Neural crest cell (in vitro differentiated cells): ENCODE measurements at regions not wholly inside any gene's neighbourhood (a gene's known extent, or its start where the extent isn't known, plus 50 kb on each side); places are given as distances from the start of the nearest gene placed in this dataset.
A peak's percentile ranks its signal among the peaks of the same experiment; 100 is the strongest.

Experiments
- DNase-seq: peaks from one replicate; pipeline ENCODE4 v3.0.0; 2021; ENCODE audit warnings: low read depth, mixed read lengths, low spot score
- H3K27ac Mint-ChIP-seq: one replicate; pipeline ENCODE4 v1.8.0; 2021; ENCODE audit warnings: mild to moderate bottlenecking, mixed read lengths; ENCODE audit not compliant: unreplicated experiment
- H3K27me3 Mint-ChIP-seq: 2 replicates; pipeline ENCODE4 v1.8.0; 2021; ENCODE audit warnings: low read depth, mild to moderate bottlenecking, mixed read lengths
- H3K36me3 Mint-ChIP-seq: 2 replicates; pipeline ENCODE4 v1.8.0; 2021; ENCODE audit warnings: low read depth, mild to moderate bottlenecking, mixed read lengths
- H3K4me1 Mint-ChIP-seq: 2 replicates; pipeline ENCODE4 v1.8.0; 2021; ENCODE audit warnings: mixed read lengths
- H3K4me3 Mint-ChIP-seq: one replicate; pipeline ENCODE4 v1.8.0; 2021; ENCODE audit warnings: mild to moderate bottlenecking, mixed read lengths
- H3K9me3 Mint-ChIP-seq: 2 replicates; pipeline ENCODE4 v1.8.0; 2021; ENCODE audit warnings: mixed read lengths
- TF ChIP-seq, protein P1 (sequence below): fragments of 200-600 bp; sonication (generic); conservative IDR thresholded peaks from 2 replicates; pipeline ENCODE4 v1.5.0; 2021; ENCODE audit warnings: antibody characterized with exemption, mild to moderate bottlenecking

DNA sequence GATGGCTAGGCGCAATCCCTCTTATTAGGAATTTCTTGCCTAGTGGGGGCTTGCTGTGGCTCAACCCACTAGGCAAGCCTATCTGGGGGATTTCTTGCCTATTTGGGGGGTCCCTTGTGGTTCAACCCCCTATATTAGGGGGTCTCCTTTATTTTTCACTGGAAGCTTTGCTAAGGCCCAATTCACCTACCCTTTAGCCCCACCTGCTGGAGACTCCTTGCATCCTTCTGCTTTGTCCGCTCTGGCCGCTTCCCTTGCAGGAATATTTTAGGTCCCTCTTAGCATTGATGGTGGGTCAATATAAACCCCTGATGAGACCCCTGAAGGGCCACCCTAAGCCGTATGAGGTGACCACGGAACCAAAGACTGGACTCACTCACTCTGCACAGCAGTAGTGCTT is 1552.1 kb downstream of the AACS start:
- no peaks in the 10 kb centered on the region for H3K36me3 Mint-ChIP-seq
- no peaks in the 10 kb centered on the region for H3K27me3 Mint-ChIP-seq
- no peak overlapping the region for H3K27ac Mint-ChIP-seq
- peak; percentile 23 for DNase-seq
- TF ChIP-seq, protein P1, sequence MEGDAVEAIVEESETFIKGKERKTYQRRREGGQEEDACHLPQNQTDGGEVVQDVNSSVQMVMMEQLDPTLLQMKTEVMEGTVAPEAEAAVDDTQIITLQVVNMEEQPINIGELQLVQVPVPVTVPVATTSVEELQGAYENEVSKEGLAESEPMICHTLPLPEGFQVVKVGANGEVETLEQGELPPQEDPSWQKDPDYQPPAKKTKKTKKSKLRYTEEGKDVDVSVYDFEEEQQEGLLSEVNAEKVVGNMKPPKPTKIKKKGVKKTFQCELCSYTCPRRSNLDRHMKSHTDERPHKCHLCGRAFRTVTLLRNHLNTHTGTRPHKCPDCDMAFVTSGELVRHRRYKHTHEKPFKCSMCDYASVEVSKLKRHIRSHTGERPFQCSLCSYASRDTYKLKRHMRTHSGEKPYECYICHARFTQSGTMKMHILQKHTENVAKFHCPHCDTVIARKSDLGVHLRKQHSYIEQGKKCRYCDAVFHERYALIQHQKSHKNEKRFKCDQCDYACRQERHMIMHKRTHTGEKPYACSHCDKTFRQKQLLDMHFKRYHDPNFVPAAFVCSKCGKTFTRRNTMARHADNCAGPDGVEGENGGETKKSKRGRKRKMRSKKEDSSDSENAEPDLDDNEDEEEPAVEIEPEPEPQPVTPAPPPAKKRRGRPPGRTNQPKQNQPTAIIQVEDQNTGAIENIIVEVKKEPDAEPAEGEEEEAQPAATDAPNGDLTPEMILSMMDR = peak; percentile 58
- H3K4me3 Mint-ChIP-seq = no peak overlapping the region
- H3K9me3 Mint-ChIP-seq = no peaks in the 10 kb centered on the region
- no peaks in the 10 kb centered on the region for H3K4me1 Mint-ChIP-seq

DNA sequence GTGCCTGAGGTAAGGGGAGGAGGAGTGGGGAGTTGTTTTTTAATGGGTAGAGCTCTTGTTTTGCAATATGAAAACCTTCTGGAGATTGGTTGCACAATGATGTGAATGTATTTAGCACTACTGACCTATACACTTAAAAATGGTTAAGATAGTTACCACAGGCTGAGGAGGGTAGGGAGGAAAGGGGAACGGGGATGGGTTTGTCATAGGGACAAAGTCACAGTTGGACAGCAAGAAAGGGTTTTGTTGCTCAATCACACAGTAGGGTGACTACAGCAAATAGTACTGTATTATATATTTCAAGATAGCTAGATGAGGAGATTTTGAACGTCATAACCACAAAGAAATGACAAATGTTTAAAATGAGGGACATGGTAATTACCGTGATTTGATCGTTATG is 1562.4 kb downstream of the AACS start:
- Mint-ChIP-seq H3K4me3 (no peak overlapping the region), H3K4me1 (no peaks in the 10 kb centered on the region), H3K27me3 (peaks cover 4% of the 10 kb centered on the region), H3K9me3 (peaks cover 6% of the 10 kb centered on the region), H3K36me3 (no peaks in the 10 kb centered on the region), H3K27ac (no peak overlapping the region)
- DNase-seq = no peak
- TF ChIP-seq, protein P1 = no peak

DNA sequence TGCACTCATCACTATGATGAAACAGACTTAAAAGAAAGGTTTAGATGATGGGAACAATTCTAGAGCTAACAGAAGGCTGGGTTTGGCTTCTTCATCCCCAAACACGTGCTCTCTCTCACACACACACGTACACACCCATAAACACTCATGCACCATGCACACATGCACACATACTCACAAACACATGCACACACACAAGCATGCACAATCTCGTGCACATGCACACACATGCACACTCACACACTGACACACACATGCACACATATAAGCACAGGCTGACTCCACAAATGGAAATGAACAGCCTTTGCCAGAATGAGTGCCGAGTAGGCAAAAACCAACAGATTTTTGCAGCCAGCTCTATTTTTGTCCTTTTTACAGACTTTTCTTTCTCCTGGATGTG is 1571.6 kb downstream of the AACS start:
- Mint-ChIP-seq H3K27ac (no peak overlapping the region), H3K36me3 (peaks cover 5% of the 10 kb centered on the region), H3K4me3 (no peak overlapping the region), H3K4me1 (no peaks in the 10 kb centered on the region), H3K9me3 (peaks cover 8% of the 10 kb centered on the region), H3K27me3 (peaks cover 7% of the 10 kb centered on the region)
- DNase-seq = no peak
- TF ChIP-seq, protein P1 = no peak

DNA sequence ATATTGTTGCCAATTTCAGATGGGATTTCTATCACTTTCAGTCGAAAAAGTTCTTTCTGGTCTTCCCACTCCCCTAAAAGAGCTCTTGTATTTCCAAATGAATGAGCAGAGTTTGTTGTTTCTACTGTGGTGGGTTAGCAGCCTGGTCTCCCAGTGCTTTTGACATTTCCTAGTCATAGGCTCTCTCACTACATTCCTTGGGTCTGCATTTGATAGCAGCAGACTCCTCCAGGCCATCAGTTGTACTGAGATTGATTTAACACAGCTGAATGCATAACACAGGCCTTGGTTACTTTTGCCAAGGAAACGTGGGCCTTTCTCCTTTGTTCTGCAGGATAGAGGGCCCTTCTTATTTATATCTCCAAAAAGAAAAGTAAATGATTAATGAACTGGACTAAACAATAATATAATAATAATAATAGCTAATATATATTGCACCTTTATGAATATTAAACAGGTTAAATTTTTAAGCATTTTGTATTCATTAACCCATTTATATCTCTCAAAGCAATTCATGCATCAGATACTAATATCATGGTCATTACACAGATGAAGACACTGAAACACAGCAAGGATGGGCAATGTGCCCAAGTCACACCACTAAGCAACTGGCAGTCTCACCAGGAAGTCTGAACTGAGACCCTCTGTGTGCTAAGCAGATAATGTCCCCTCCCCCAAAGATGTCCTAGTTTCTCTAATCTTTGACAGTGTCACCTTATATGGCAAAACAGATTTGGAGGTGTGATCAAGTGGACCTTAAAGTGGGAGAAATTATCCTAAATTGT is 1579.2 kb downstream of the AACS start:
- no peak overlapping the region for H3K4me3 Mint-ChIP-seq
- H3K9me3 Mint-ChIP-seq = peaks cover 12% of the 10 kb centered on the region
- H3K27ac Mint-ChIP-seq = no peak overlapping the region
- H3K36me3 Mint-ChIP-seq = peaks cover 5% of the 10 kb centered on the region
- DNase-seq = no peak
- no peaks in the 10 kb centered on the region for H3K27me3 Mint-ChIP-seq
- no peaks in the 10 kb centered on the region for H3K4me1 Mint-ChIP-seq
- TF ChIP-seq, protein P1 = no peak

DNA sequence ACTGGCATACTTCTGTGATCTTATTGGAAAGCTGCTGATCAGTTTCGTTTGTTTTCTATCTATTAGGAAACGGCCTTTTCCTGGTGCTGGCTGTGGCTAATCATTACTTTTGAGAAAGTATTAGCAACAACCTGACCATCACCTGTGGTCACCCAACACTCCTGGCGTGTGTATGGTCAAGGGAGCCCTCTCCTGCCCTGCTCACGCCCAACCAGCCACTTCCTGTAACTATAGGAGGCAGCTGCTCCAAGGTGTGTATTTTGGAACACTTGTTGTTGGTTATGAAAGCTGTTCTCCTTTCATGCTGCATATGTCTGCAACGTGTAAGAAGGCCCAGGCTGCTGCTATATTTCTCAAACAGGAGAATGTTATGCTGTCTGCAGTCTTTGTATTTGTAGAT is 1582.8 kb downstream of the AACS start:
- Mint-ChIP-seq H3K27ac (no peak overlapping the region), H3K27me3 (no peaks in the 10 kb centered on the region), H3K36me3 (no peaks in the 10 kb centered on the region), H3K4me3 (no peak overlapping the region), H3K9me3 (peaks cover 4% of the 10 kb centered on the region), H3K4me1 (no peaks in the 10 kb centered on the region)
- DNase-seq = no peak
- TF ChIP-seq, protein P1 = no peak
